NB4 (cell line): ENCODE measurements at regions not wholly inside any gene's neighbourhood (a gene's known extent, or its start where the extent isn't known, plus 50 kb on each side); places are given as distances from the start of the nearest gene placed in this dataset.

Experiments used
- DNase-seq: peaks from one replicate; pipeline ENCODE4 v3.0.0; 2010; ENCODE audit warnings: low read depth
- H3K4me3 ChIP-seq: one replicate; pipeline ENCODE4 v1.5.1; 2011; ENCODE audit warnings: mild to moderate bottlenecking, low read depth, low read length, moderate library complexity
- MYC ChIP-seq: IDR thresholded peaks from 2 replicates; pipeline ENCODE4 v1.6.1; 2011; ENCODE audit warnings: low read depth, low read length
- POLR2A ChIP-seq: IDR thresholded peaks from 2 replicates; pipeline ENCODE4 v1.6.1; 2011; ENCODE audit warnings: mild to moderate bottlenecking; ENCODE audit not compliant: insufficient read length; ENCODE audit errors: extremely low read depth
- TF ChIP-seq, protein P1 (sequence below): IDR thresholded peaks from one replicate; pipeline ENCODE4 v1.5.1; 2012; ENCODE audit warnings: low read depth, low read length
- TF ChIP-seq, protein P2 (sequence below): IDR thresholded peaks from 2 replicates; pipeline ENCODE4 v1.6.1; 2011; ENCODE audit warnings: low read depth, low read length

DNA sequence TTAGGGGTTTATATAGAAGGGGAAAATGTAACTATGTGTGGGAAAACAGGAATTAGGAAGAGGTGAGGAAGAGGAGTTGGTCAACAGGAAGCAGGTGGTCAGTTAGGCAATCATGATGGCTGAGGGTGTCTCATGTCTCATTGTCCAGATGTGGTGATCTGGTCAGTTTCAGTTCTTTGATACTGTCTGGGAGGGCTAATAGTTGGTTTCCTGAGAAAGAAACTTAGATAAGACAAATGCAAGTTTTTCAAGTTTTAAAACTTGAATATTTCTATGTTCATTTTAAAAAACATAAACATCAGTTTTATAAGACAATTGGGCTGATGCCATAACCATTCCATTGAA, 1121.8 kb upstream of the USP15 start:
- DNase-seq = no peak
- H3K4me3 ChIP-seq = no peak overlapping the region
- no peak for TF ChIP-seq POLR2A

DNA sequence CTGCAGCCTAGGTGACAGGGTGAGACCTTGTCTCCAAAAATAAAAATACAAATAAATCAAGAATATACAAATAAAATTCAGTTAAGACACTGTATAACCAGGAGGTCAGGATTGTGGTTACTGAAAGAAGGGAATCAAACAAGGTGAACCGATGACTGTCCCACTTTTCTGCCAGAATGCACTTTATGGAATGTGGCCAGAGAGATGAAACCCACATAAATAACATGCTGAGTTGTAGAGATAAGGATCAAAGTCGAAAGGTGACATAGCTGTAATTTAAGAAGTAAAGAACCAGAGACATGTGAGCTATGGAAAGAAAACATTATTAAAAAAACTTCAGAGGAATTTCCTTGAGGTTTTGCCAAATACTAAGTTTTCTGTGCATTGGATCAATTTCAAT, 1098.2 kb upstream of the USP15 start:
- DNase-seq = no peak
- TF ChIP-seq MYC (no peak), POLR2A (no peak)
- TF ChIP-seq, protein P1, sequence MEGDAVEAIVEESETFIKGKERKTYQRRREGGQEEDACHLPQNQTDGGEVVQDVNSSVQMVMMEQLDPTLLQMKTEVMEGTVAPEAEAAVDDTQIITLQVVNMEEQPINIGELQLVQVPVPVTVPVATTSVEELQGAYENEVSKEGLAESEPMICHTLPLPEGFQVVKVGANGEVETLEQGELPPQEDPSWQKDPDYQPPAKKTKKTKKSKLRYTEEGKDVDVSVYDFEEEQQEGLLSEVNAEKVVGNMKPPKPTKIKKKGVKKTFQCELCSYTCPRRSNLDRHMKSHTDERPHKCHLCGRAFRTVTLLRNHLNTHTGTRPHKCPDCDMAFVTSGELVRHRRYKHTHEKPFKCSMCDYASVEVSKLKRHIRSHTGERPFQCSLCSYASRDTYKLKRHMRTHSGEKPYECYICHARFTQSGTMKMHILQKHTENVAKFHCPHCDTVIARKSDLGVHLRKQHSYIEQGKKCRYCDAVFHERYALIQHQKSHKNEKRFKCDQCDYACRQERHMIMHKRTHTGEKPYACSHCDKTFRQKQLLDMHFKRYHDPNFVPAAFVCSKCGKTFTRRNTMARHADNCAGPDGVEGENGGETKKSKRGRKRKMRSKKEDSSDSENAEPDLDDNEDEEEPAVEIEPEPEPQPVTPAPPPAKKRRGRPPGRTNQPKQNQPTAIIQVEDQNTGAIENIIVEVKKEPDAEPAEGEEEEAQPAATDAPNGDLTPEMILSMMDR = no peak
- TF ChIP-seq, protein P2, sequence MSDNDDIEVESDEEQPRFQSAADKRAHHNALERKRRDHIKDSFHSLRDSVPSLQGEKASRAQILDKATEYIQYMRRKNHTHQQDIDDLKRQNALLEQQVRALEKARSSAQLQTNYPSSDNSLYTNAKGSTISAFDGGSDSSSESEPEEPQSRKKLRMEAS = no peak
- no peak overlapping the region for H3K4me3 ChIP-seq

DNA sequence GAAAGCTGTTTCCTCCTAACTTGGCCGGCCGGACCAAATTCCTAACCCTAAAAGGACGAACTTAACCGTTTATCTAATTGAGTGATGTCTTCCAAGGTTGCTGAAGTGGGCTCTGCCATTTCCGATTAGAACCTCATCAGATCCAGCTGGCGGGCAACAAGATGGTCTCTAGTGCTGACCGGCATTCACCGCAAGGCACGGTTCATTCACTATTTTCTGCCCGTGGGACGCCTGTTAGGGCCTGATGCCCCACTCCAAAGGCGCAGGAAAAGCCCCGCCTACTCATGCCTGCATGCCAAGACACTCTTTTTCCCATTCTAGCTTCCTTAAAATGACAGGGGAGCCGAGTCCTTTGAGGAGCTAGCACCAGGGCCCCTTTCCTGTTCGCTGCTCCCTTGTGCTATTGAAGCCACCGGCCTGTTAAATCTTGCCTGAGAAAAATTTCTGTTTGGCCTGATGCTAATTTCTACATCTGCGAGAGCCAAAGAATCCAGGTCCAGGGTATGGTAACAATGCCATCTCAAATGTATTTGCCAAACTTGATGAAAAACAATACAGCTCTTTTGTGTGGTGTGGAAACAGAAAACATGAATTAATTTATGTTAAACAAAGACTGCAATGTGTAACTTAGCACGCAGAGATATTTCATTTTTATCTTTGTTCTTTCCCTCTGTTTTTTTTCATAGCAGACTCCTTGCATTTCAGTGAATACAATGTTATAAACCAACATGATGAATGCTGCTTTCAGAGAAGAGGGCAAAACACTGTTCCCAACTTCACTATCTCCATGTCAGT, 1071.2 kb upstream of the USP15 start:
- DNase-seq = no peak
- no peak overlapping the region for H3K4me3 ChIP-seq
- TF ChIP-seq, protein P2 = no peak

DNA sequence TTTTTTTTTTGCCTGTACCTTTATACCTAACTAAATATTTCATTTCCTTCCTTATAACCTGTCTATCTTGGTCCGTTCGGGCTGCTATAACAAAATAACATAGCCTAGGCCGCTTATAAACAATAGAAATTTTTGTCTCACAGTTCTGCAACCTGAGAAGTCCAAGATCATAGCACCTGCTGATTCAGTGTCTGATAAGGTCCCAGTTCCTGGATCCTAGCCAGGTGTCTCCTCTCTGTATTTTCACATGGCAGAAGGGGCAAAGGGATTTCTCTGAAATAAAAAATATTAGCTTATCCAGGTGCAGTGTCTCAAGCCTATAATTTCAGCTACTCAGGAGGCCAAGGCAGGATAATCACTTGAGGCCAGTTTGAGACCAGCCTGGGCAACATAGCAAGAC, 1046.6 kb upstream of the USP15 start:
- TF ChIP-seq, protein P2 = no peak
- TF ChIP-seq, protein P1 = no peak
- no peak for TF ChIP-seq MYC
- no peak for TF ChIP-seq POLR2A
- DNase-seq = no peak
- no peak overlapping the region for H3K4me3 ChIP-seq

DNA sequence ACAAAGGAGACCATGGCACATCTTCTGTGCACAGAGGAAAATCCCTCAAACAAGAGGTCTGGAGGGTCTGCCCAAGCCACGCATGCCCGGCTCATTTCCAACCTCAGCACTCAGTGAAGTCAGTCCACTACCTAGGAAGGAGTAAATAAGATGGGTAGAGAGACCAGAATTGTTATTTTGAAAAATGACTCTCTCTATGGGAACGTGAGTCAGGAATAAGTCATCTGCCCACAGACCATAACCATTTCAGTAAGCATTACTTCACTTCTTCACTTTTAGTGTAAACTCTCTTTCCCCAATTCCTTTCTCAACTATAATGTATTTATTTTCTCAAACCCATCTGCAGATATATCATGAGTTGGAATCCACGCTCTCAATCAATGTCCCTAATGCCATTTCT, 1039.9 kb upstream of the USP15 start:
- no peak for DNase-seq
- no peak overlapping the region for H3K4me3 ChIP-seq
- TF ChIP-seq MYC = no peak
- TF ChIP-seq, protein P1 = no peak
- TF ChIP-seq, protein P2 = no peak
- no peak for TF ChIP-seq POLR2A

DNA sequence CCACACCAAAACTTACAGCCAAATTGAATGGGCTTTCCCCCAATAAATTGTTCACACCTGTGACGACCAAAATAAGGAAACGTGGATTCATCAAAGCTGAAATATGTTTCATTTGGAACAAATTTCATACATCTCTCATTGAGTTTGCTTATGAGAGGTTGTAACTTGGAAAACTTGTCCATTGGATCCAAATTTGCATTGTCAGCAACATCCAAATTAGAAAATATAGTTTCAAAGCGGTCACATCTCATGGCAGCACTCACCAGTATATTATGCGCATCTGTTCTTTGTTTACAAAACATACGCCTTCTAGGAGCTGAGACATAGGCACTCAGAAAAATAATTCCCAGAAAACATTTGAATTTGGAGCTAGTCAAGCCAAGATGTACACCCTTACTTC, 1028.2 kb upstream of the USP15 start:
- TF ChIP-seq, protein P1 = no peak
- TF ChIP-seq, protein P2 = no peak
- no peak for TF ChIP-seq POLR2A
- no peak for TF ChIP-seq MYC
- DNase-seq = no peak
- no peak overlapping the region for H3K4me3 ChIP-seq

DNA sequence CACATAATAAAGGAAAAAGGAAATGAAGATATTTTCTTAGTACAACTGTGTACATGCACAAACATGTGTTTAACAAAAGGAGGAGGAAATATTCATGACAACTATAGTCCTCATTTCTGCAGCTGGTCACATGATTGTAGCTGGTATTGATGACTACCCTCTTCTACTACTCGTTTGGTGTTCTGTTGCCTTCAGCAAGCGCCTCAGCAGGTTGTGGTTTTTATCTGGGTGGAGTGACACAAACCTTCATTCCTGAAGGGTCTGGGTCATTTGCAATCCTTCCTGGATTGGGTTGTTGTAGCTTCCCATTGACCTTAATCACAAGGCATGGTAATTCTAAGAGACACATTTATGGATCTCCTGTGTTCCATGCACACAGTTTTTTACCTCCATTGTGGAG, 1009.9 kb upstream of the USP15 start:
- TF ChIP-seq POLR2A (no peak), MYC (no peak)
- TF ChIP-seq, protein P1 = no peak
- TF ChIP-seq, protein P2 = no peak

More for the DNA sequence above, 1009.9 kb upstream of the USP15 start:
- no peak overlapping the region for H3K4me3 ChIP-seq
- DNase-seq = no peak
